CD14-positive monocyte (primary cell): ENCODE measurements at regions not wholly inside any gene's neighbourhood (a gene's known extent, or its start where the extent isn't known, plus 50 kb on each side); places are given as distances from the start of the nearest gene placed in this dataset.

Experiments
- DNase-seq, 3 donors: peaks; one replicate each; pipeline ENCODE4 v3.0.0-alpha.2; 2011 to 2022
- H2AFZ ChIP-seq: 2 replicates; pipeline ENCODE4 v1.6.0; 2012; ENCODE audit warnings: mild to moderate bottlenecking, low read depth, low read length, inconsistent platforms; ENCODE audit not compliant: insufficient read depth, poor library complexity, severe bottlenecking
- H3K27ac ChIP-seq, 2 donors: 1 replicate in 1 of 2; 2 replicates in 1 of 2; pipeline ENCODE4 v1.5.1; 2012 to 2013; ENCODE audit warnings: low read length in 2 of 2, control low read depth in 1 of 2, inconsistent platforms in 1 of 2, low read depth in 1 of 2, mild to moderate bottlenecking in 1 of 2
- H3K27me3 ChIP-seq, 2 donors: one replicate each; pipeline versions ENCODE4 v1.6.0 to v1.6.1; 2011 to 2013; ENCODE audit warnings: low read length in 2 of 2; ENCODE audit not compliant: control insufficient read depth in 2 of 2, insufficient read depth in 2 of 2
- H3K36me3 ChIP-seq, 2 donors: replicated peaks in 1 of 2; 1 replicate in 1 of 2; 2 replicates in 1 of 2; pipeline versions ENCODE4 v1.5.1 to v1.6.1; 2012 to 2013; ENCODE audit warnings: low read length in 2 of 2, control low read depth in 1 of 2, inconsistent platforms in 1 of 2, mild to moderate bottlenecking in 1 of 2; ENCODE audit not compliant: insufficient read depth in 2 of 2, control insufficient read depth in 1 of 2
- H3K4me1 ChIP-seq, 2 donors: 1 replicate in 1 of 2; 2 replicates in 1 of 2; pipeline versions ENCODE4 v1.5.1 to v1.6.1; 2012 to 2013; ENCODE audit warnings: low read length in 2 of 2, control low read depth in 1 of 2, inconsistent platforms in 1 of 2, mild to moderate bottlenecking in 1 of 2, moderate library complexity in 1 of 2; ENCODE audit not compliant: insufficient read depth in 2 of 2, control insufficient read depth in 1 of 2
- H3K4me2 ChIP-seq: replicated peaks from 2 replicates; pipeline ENCODE3; 2012; ENCODE audit warnings: low read length, moderate library complexity, mild to moderate bottlenecking; ENCODE audit not compliant: poor library complexity, severe bottlenecking; ENCODE audit errors: extremely low read depth
- H3K4me3 ChIP-seq, 3 experiments: fragments of 200-600 bp in 1 of 3; sonication (generic) in 1 of 3; replicated peaks in 1 of 3; 1 replicate in 2 of 3; 2 replicates in 1 of 3; pipeline ENCODE4 v1.5.1; 2011 to 2013; ENCODE audit warnings: low read length in 3 of 3, mild to moderate bottlenecking in 3 of 3, control low read depth in 2 of 3, low read depth in 2 of 3, inconsistent platforms in 1 of 3, moderate library complexity in 1 of 3
- H3K79me2 ChIP-seq: 2 replicates; pipeline ENCODE4 v1.6.0; 2012; ENCODE audit warnings: mild to moderate bottlenecking, control low read depth, inconsistent platforms, low read length, moderate library complexity; ENCODE audit not compliant: insufficient read depth
- H3K9ac ChIP-seq: 2 replicates; pipeline ENCODE4 v1.6.0; 2017; ENCODE audit warnings: low read length, mild to moderate bottlenecking; ENCODE audit not compliant: insufficient read depth, poor library complexity, severe bottlenecking
- H3K9me3 ChIP-seq, 2 donors: replicated peaks in 1 of 2; 1 replicate in 1 of 2; 2 replicates in 1 of 2; pipeline versions ENCODE4 v1.5.1 to v1.6.1; 2012 to 2013; ENCODE audit warnings: low read length in 2 of 2, control low read depth in 1 of 2; ENCODE audit not compliant: control insufficient read depth in 1 of 2, insufficient read depth in 1 of 2
- H4K20me1 ChIP-seq: 2 replicates; pipeline ENCODE4 v1.6.0; 2012; ENCODE audit warnings: mild to moderate bottlenecking, low read length, control low read depth, moderate library complexity; ENCODE audit not compliant: insufficient read depth
- H3K27ac Mint-ChIP-seq, 7 donors: one replicate each; pipeline ENCODE4 v1.8.0; 2020; ENCODE audit warnings: mild to moderate bottlenecking in 7 of 7, mixed read lengths in 7 of 7, moderate library complexity in 6 of 7, inconsistent platforms in 2 of 7
- H3K27me3 Mint-ChIP-seq, 3 donors: one replicate each; pipeline ENCODE4 v1.8.0; 2021 to 2022; ENCODE audit warnings: low read depth in 3 of 3, mild to moderate bottlenecking in 3 of 3, mixed read lengths in 3 of 3, moderate library complexity in 3 of 3, inconsistent platforms in 1 of 3
- H3K36me3 Mint-ChIP-seq, 2 donors: one replicate each; pipeline ENCODE4 v1.8.0; 2020; ENCODE audit warnings: mixed read lengths in 2 of 2, inconsistent platforms in 1 of 2, mild to moderate bottlenecking in 1 of 2
- H3K4me1 Mint-ChIP-seq: one replicate; pipeline ENCODE4 v1.8.0; 2020; ENCODE audit warnings: mild to moderate bottlenecking, mixed read lengths
- H3K4me3 Mint-ChIP-seq, 2 donors: one replicate each; pipeline ENCODE4 v1.8.0; 2020; ENCODE audit warnings: mild to moderate bottlenecking in 2 of 2, mixed read lengths in 2 of 2, moderate library complexity in 1 of 2
- H3K9me3 Mint-ChIP-seq, 7 donors: one replicate each; pipeline ENCODE4 v1.8.0; 2020 to 2022; ENCODE audit warnings: mixed read lengths in 7 of 7, mild to moderate bottlenecking in 6 of 7, moderate library complexity in 6 of 7, inconsistent platforms in 2 of 7
- CTCF ChIP-seq: fragments of 200-600 bp; IDR thresholded peaks from one replicate; pipeline ENCODE4 v1.8.0; 2022; ENCODE audit warnings: antibody characterized with exemption, mild to moderate bottlenecking
- WGBS: methylation state at CpG from one replicate; pipeline ENCODE4 v1.1.5; 2013; ENCODE audit warnings: missing lambda C conversion rate; ENCODE audit not compliant: insufficient coverage; 5-methylcytosine and 5-hydroxymethylcytosine counted together
- intact Hi-C, 2 donors: fragments of 100-400 bp; cut with micrococcal nuclease; formaldehyde crosslinking; loops; one replicate each; pipeline versions ENCODE4 v1.15.0 to v1.15.1; 2023

- Mint-ChIP-seq H3K4me1 (peaks cover 20% of the 10 kb centered on the region), H3K36me3 (no peaks in the 10 kb centered on the region), H3K27ac (no peak overlapping the region), H3K27me3 (peaks cover 0 to 6% (median 2%) of the 10 kb centered on the region in 3 donors), H3K4me3 (no peak overlapping the region), H3K9me3 (peaks cover 0 to 4% (median 0%) of the 10 kb centered on the region in 7 donors)
- Histone ChIP-seq H4K20me1 (no peaks in the 10 kb centered on the region), H3K9ac (no peak overlapping the region), H3K4me3 (no peak overlapping the region), H3K36me3 (no peaks in the 10 kb centered on the region), H3K4me2 (no peak overlapping the region), H3K27ac (no peak overlapping the region), H3K79me2 (no peaks in the 10 kb centered on the region), H3K9me3 (peaks cover 0 to 4% of the 10 kb centered on the region in 2 donors), H3K4me1 (peaks cover 19 to 20% of the 10 kb centered on the region in 2 donors), H3K27me3 (no peaks in the 10 kb centered on the region), H2AFZ (no peak overlapping the region)
- no CpG with 5 or more reads among the region's 5 CpGs for WGBS
- intact Hi-C loops, result no loop called here
- DNase-seq, result no peak
- TF ChIP-seq CTCF, result no peak
Observed at GRCh38 chr6:163720005-163720404, 305.5 kb downstream of the QKI start.

GRCh38 chr6:163719028-163719742 lies 304.7 kb downstream of the QKI start:
- Mint-ChIP-seq H3K4me3 (no peak overlapping the region), H3K36me3 (no peaks in the 10 kb centered on the region), H3K4me1 (peaks cover 20% of the 10 kb centered on the region), H3K27ac (peak overlapping the region in 1 of 7 donors; percentile 18), H3K27me3 (peaks cover 0 to 6% (median 2%) of the 10 kb centered on the region in 3 donors), H3K9me3 (peaks cover 0 to 4% (median 0%) of the 10 kb centered on the region in 7 donors)
- no peak overlapping the region for H3K4me2 ChIP-seq
- no peaks in the 10 kb centered on the region for H4K20me1 ChIP-seq
- H3K4me3 ChIP-seq, result no peak overlapping the region
- H3K9ac ChIP-seq, result no peak overlapping the region
- peaks cover 19 to 20% of the 10 kb centered on the region in 2 donors for H3K4me1 ChIP-seq
- peaks cover 0 to 4% of the 10 kb centered on the region in 2 donors for H3K9me3 ChIP-seq
- DNase-seq, result no peak
- no peaks in the 10 kb centered on the region for H3K27me3 ChIP-seq
- no peaks in the 10 kb centered on the region for H3K36me3 ChIP-seq
- TF ChIP-seq CTCF, result no peak
- 92% methylated on average over 17 of the region's 20 CpGs for WGBS
- intact Hi-C loops, result no loop called here
- H2AFZ ChIP-seq, result no peak overlapping the region
- no peak overlapping the region for H3K27ac ChIP-seq
- H3K79me2 ChIP-seq, result no peaks in the 10 kb centered on the region
